ENCODE measurements at regions not wholly inside any gene's neighbourhood (a gene's known extent, or its start where the extent isn't known, plus 50 kb on each side); places are given as distances from the start of the nearest gene placed in this dataset.

- Histone ChIP-seq H3K9me3 (no peaks in the 10 kb centered on the region), H3K27ac (no peak overlapping the region), H3K27me3 (no peaks in the 10 kb centered on the region), H3K36me3 (ENCODE audit: low read depth, missing control alignments) (no peaks in the 10 kb centered on the region), H3K4me3 (no peak overlapping the region), H3K4me1 (peaks cover 10% of the 10 kb centered on the region)
- no peak for TF ChIP-seq POLR2A (IDR thresholded peaks at IDR 0.05)
- no peak for TF ChIP-seq CTCF (IDR thresholded peaks at IDR 0.05)
- intact Hi-C loops (cut with DNase I; ENCODE audit: low total_unique reads): no loop called here
- DNase-seq: no peak
- WGBS, 2 donors: 79 to 90% methylated on average over 3 of the region's 3 CpGs
Measured at GRCh38 chr3:72278349-72279067, 493.6 kb upstream of the PROK2 start.

- Histone ChIP-seq H3K27me3 (no peaks in the 10 kb centered on the region), H3K4me1 (peaks cover 10% of the 10 kb centered on the region), H3K9me3 (no peaks in the 10 kb centered on the region), H3K36me3 (ENCODE audit: low read depth, missing control alignments) (no peaks in the 10 kb centered on the region), H3K4me3 (no peak overlapping the region), H3K27ac (no peak overlapping the region)
- no peak for DNase-seq
- 97 to 100% methylated on average over 4 of the region's 4 CpGs for WGBS, 2 donors
- no peak for TF ChIP-seq CTCF (IDR thresholded peaks at IDR 0.05)
- TF ChIP-seq POLR2A (IDR thresholded peaks at IDR 0.05): no peak
- intact Hi-C loops (cut with DNase I; ENCODE audit: low total_unique reads): no loop called here
Measured at GRCh38 chr3:72277710-72278109, 492.8 kb upstream of the PROK2 start.

- WGBS, 2 donors: 83 to 95% methylated on average over 3 of the region's 3 CpGs
- no peak overlapping the region for H3K4me3 ChIP-seq
- H3K9me3 ChIP-seq: no peaks in the 10 kb centered on the region
- no peaks in the 10 kb centered on the region for H3K36me3 ChIP-seq (ENCODE audit: low read depth, missing control alignments)
- H3K4me1 ChIP-seq: peaks cover 10% of the 10 kb centered on the region
- TF ChIP-seq CTCF (IDR thresholded peaks at IDR 0.05): no peak
- TF ChIP-seq POLR2A (IDR thresholded peaks at IDR 0.05): no peak
- no peak for DNase-seq
- H3K27me3 ChIP-seq: no peaks in the 10 kb centered on the region
- intact Hi-C loops (cut with DNase I; ENCODE audit: low total_unique reads): no loop called here
- H3K27ac ChIP-seq: no peak overlapping the region
Measured at GRCh38 chr3:72276806-72277205, 491.9 kb upstream of the PROK2 start.

- Histone ChIP-seq H3K27ac (no peak overlapping the region), H3K27me3 (no peaks in the 10 kb centered on the region), H3K4me1 (peaks cover 22% of the 10 kb centered on the region), H3K4me3 (no peak overlapping the region), H3K36me3 (ENCODE audit: low read depth, missing control alignments) (no peaks in the 10 kb centered on the region), H3K9me3 (no peaks in the 10 kb centered on the region)
- DNase-seq: no peak
- no peak for TF ChIP-seq CTCF (IDR thresholded peaks at IDR 0.05)
- no peak for TF ChIP-seq POLR2A (IDR thresholded peaks at IDR 0.05)
- intact Hi-C loops (cut with DNase I; ENCODE audit: low total_unique reads): no loop called here
- 68 to 72% methylated on average over 7 of the region's 7 CpGs for WGBS, 2 donors
Measured at GRCh38 chr3:72275331-72275751, 490.4 kb upstream of the PROK2 start.

All from testis (tissue), 2 donors.